ENCODE measurements at regions not wholly inside any gene's neighbourhood (a gene's known extent, or its start where the extent isn't known, plus 50 kb on each side); places are given as distances from the start of the nearest gene placed in this dataset.
"Not testable (repeated sequence)": the region's sequence is repeated elsewhere in the genome, so short reads cannot be mapped to it uniquely, and the experiment has no call there.

DNA sequence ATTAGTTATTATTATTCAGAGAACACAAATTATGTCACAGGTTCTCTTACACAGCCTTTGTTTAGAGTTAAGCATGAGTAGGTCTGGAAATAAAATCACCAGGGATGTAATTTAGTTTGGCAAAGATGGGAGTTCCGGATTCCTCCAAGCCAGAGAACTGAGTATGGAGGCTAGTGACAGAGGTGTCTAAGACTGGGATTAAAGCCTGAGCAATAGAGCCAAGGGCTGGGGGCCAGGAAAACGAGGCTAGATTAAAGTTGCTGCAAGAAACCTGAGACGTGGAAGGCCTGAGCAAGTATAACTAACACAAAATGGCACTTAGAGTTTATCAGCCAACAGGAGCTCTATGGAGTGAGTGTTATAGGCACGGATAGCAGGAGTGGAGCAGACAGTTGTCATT lies 381.6 kb downstream of the SRGAP2C start:
- DNase-seq (ENCODE audit: low read depth in 3 of 3, low spot score in 1 of 3): no peak

DNA sequence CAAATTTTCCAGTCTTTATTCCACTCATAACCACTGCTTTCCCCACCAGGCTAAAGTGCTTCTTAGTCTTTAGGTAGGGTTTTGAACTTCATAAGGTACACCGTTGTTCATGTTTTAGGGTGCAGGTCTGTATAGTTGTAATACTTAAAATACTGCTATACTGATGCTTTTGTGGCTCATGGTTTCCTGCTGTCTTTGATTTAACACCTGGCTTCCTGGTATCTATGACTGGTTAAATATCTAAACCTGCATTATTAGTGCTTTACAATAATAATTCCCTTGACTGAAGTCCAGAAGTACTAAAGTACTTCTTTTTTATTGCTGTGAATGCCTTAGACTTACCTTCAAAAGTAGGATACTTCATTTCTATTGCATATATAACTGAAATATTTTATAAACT lies 384.7 kb downstream of the SRGAP2C start:
- no peak for DNase-seq (ENCODE audit: low read depth in 3 of 3, low spot score in 1 of 3)

DNA sequence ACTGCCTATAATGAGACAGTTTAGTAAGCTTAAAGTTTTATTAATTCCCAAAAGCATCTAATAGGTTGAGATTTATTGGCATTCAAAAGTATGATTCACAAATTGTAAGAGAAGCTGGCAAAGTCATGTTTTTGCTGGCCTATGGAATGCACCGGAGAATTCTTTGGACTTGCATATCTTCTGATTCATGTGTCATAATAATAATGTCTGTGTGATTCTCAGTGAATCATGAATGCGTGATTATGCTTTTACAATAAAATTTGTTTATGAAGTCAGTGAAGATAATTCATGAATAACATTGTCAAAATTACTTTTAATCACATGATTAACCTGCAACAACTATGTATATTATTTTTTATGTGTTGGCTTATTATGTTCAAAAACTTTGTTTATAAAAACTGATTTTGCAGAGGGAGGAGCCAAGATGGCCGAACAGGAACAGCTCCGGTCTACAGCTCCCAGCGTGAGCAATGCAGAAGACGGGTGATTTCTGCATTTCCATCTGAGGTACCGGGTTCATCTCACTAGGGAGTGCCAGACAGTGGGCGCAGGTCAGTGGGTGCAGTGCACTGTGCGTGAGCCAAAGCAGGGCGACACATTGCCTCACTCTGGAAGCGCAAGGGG lies 389.2 kb downstream of the SRGAP2C start:
- not testable (repeated sequence) for DNase-seq (ENCODE audit: low read depth in 3 of 3, low spot score in 1 of 3)

DNA sequence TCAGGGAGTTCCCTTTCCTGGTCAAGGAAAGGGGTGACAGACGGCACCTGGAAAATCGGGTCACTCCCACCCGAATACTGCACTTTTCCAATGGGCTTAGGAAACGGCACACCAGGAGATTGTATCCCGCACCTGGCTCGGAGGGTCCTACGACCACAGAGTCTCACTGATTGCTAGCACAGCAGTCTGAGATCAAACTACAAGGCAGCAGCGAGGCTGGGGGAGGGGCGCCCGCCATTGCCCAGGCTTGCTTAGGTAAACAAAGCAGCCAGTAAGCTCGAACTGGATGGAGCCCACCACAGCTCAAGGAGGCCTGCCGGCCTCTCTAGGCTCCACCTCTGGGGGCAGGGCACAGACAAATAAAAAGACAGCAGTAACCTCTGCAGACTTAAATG lies 389.7 kb downstream of the SRGAP2C start:
- not testable (repeated sequence) for DNase-seq (ENCODE audit: low read depth in 3 of 3, low spot score in 1 of 3)

- not testable (repeated sequence) for DNase-seq (ENCODE audit: low read depth in 3 of 3, low spot score in 1 of 3)
Observed at GRCh38 chr1:121582898-121583297, 398.1 kb downstream of the SRGAP2C start.

DNA sequence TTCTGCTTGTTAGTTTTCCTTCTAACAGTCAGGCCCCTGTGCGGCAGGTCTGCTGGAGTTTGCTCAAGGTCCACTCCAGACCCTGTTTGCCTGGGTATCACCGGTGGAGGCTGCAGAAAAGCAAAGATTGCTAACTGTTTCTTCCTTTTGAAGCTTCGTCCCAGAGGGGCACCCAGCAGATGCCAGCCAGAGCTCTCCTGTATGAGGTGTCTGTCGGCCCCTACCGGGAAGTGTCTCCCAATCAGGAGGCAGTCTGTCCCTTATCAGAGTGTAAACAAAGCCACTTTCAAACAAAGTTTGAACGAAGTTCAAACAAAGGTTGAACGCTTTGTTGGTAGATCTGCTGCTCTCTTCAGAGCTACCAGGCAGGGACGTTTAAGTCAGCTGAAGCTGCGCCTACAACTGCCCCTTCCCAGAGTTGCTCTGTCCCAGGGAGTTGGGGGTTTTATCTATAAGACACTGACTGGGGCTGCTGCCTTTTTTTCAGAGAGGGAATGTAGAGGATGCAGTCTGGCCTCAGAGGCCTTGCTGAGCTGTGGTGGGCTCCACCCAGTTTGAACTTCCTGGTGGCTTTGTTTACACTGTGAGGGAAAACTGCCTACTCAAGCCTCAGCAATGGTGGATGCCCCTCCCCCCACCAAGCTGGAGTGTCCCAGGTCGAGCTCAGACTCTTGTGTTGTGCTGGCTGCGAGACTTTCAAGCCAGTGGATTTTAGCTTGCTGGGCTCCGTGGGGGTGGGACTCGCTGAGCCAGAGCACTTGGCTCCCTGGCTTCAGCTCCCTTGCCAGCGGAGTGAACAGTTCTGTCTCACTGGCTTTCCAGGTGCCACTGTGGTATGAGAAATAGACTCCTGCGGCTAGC lies 401.8 kb downstream of the SRGAP2C start:
- no peak for DNase-seq (ENCODE audit: low read depth in 3 of 3, low spot score in 1 of 3)

DNA sequence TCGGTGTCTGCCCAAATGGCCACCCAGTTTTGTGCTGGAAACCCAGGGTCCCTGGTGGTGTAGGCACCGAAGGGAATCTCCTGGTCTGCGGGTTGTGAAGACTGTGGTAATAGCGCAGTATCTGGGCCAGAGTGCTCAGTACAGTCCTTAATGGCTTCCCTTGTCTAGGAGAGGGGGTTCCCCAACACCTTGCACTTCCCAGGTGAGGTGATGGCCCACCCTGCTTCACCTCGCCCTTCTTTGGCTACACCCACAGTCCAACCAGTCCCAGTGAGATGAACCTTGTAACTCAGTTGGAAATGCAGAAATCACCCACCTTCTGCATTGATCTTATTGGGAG lies 402.4 kb downstream of the SRGAP2C start:
- no peak for DNase-seq (ENCODE audit: low read depth in 3 of 3, low spot score in 1 of 3)

GRCh38 chr1:121587777-121588176 lies 403.0 kb downstream of the SRGAP2C start:
- DNase-seq (ENCODE audit: low read depth in 3 of 3, low spot score in 1 of 3): no peak

- no peak for DNase-seq (ENCODE audit: low read depth in 3 of 3, low spot score in 1 of 3)
Observed at GRCh38 chr1:121594096-121594495, 409.3 kb downstream of the SRGAP2C start.

DNA sequence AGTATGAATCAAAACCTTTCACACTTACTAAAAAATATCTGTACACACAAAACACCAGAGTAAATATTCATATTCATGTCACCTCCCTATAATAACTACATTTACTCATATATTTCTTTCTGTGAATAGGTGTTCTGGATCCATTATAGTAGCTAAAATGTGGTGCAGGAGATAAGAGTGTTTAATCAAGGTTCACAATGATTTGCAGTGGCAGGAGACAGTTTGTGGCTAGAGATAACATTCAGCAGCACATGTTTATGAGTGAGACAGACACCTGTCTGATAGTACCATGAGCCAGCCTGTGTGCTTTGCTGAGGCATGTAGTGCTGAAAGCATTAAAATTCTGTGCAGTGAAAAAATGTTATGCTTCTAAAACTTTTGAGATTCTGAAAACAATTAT lies 410.3 kb downstream of the SRGAP2C start:
- DNase-seq (ENCODE audit: low read depth in 3 of 3, low spot score in 1 of 3): no peak

DNA sequence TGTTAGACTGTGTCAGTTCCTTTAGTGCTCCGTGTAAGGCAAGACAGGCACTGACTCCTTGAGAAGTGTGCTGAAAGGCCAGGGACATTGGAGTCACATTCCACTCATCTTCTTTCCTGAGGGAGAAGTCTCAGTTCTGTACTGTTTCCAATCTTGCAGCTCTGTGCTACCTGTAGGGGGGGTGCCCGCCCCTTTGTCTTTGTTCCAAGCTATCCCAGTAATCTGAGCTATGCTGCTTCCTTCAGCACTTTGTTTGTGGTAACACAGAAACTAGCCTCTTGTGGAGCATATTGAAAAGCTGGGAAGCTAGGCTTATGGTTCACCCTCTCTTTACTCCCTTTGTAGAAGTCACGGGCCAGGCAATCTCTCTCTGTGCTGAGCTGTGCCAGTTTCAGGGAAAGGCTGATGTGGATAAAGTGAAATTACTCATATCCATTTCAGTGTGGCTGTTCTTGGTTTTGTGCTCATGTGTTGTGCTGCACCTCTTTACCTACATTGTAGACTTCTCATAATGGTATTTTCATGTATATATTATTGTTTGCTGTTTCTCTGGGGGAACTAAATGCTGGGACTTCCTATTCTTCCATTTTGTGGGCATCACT lies 420.2 kb downstream of the SRGAP2C start:
- DNase-seq (ENCODE audit: low read depth in 3 of 3, low spot score in 1 of 3): not testable (repeated sequence)

DNA sequence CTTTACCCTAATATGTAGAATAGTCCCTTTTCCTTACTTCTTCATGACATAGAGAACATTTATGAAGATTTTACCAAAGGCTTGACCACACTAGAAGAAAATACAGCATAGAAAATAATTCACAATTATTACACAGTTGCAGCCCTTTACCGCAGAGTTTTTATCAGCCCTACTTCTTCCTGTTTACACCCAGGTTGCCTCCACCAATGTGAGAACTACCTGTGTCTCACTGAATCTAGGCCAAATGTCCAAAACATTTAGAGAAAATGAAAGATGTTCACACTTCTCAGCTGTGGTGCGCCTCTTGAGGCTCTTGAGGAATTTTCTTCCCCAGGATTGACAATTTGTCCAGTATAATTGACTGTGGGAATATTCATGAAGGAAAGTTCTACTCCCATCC lies 422.7 kb downstream of the SRGAP2C start:
- DNase-seq (ENCODE audit: low read depth in 3 of 3, low spot score in 1 of 3): not testable (repeated sequence)

Measured in stimulated activated CD4-positive, alpha-beta T cell treated with anti-CD3 and anti-CD28 coated beads, TNF-alpha, amount 100 ng/mL, for 1 hour (primary cell).